Upper lobe of right lung (tissue), 1 donor: ENCODE measurements at regions not wholly inside any gene's neighbourhood (a gene's known extent, or its start where the extent isn't known, plus 50 kb on each side); places are given as distances from the start of the nearest gene placed in this dataset.

ENCODE experiments used
- ATAC-seq: fragments of 200-7000 bp; cut with Tn5 transposase; one replicate; pipeline ENCODE4 v1.9.1; 2020; ENCODE audit warnings: mild to moderate bottlenecking, moderate library complexity
- DNase-seq: peaks from one replicate; pipeline ENCODE4 v3.0.0-alpha.2; 2020
- H3K27ac ChIP-seq: fragments of 200-600 bp; one replicate; pipeline ENCODE4 v1.8.0; 2022
- H3K27me3 ChIP-seq: fragments of 200-600 bp; one replicate; pipeline ENCODE4 v1.8.0; 2022; ENCODE audit warnings: mild to moderate bottlenecking
- H3K36me3 ChIP-seq: fragments of 200-600 bp; one replicate; pipeline ENCODE4 v1.8.0; 2022
- H3K4me1 ChIP-seq: fragments of 200-600 bp; one replicate; pipeline ENCODE4 v1.8.0; 2022
- H3K4me3 ChIP-seq: fragments of 200-600 bp; one replicate; pipeline ENCODE4 v1.8.0; 2022; ENCODE audit warnings: mild to moderate bottlenecking
- H3K9me3 ChIP-seq: fragments of 200-600 bp; one replicate; pipeline ENCODE4 v1.8.0; 2022
- CTCF ChIP-seq: fragments of 200-600 bp; IDR thresholded peaks from one replicate; pipeline ENCODE4 v1.8.0; 2022; ENCODE audit warnings: antibody characterized with exemption
- intact Hi-C: fragments of 100-400 bp; cut with DNase I; formaldehyde crosslinking; loops from one replicate; pipeline ENCODE4 v1.11.0; 2022
- donor health status: DM: no; HTN: yes; CAD: no; lungs with severe emphysema.

GRCh38 chrX:39819921-39820849 is 277.6 kb downstream of the BCOR start:
- no peak for DNase-seq

GRCh38 chrX:39820938-39821708 is 276.6 kb downstream of the BCOR start:
- Histone ChIP-seq H3K36me3 (no peaks in the 10 kb centered on the region), H3K27ac (no peak overlapping the region), H3K4me1 (no peaks in the 10 kb centered on the region), H3K9me3 (no peaks in the 10 kb centered on the region), H3K4me3 (peak overlapping the region; percentile 42), H3K27me3 (no peaks in the 10 kb centered on the region)
- intact Hi-C loops: no loop called here
- peak; percentile 60 for ATAC-seq
- DNase-seq: no peak
- TF ChIP-seq CTCF: no peak

More at GRCh38 chrX:39819921-39820849, 277.6 kb downstream of the BCOR start:
- H3K4me3 ChIP-seq: no peak overlapping the region
- H3K27me3 ChIP-seq: no peaks in the 10 kb centered on the region
- TF ChIP-seq CTCF: no peak
- no peak overlapping the region for H3K27ac ChIP-seq
- intact Hi-C loops: no loop called here
- ATAC-seq: peak; percentile 22
- no peaks in the 10 kb centered on the region for H3K9me3 ChIP-seq
- no peaks in the 10 kb centered on the region for H3K4me1 ChIP-seq
- no peaks in the 10 kb centered on the region for H3K36me3 ChIP-seq

- ATAC-seq (no peak), DNase-seq (no peak)
- Histone ChIP-seq H3K4me1 (no peaks in the 10 kb centered on the region), H3K9me3 (no peaks in the 10 kb centered on the region), H3K27ac (no peak overlapping the region), H3K4me3 (peak overlapping the region; percentile 42), H3K27me3 (no peaks in the 10 kb centered on the region), H3K36me3 (no peaks in the 10 kb centered on the region)
- TF ChIP-seq CTCF: no peak
- intact Hi-C loops: no loop called here
These were observed 276.1 kb downstream of the BCOR start for GRCh38 chrX:39821709-39822095.

GRCh38 chrX:39822133-39822748 is 275.5 kb downstream of the BCOR start:
- TF ChIP-seq CTCF: no peak
- Histone ChIP-seq H3K36me3 (no peaks in the 10 kb centered on the region), H3K27me3 (no peaks in the 10 kb centered on the region), H3K9me3 (no peaks in the 10 kb centered on the region), H3K4me1 (no peaks in the 10 kb centered on the region), H3K4me3 (no peak overlapping the region), H3K27ac (no peak overlapping the region)
- DNase-seq: no peak
- intact Hi-C loops: no loop called here
- ATAC-seq: no peak

GRCh38 chrX:39823424-39823823 is 274.3 kb downstream of the BCOR start:
- Histone ChIP-seq H3K4me1 (no peaks in the 10 kb centered on the region), H3K27me3 (no peaks in the 10 kb centered on the region), H3K27ac (no peak overlapping the region), H3K9me3 (no peaks in the 10 kb centered on the region), H3K4me3 (no peak overlapping the region), H3K36me3 (no peaks in the 10 kb centered on the region)
- intact Hi-C loops: no loop called here
- DNase-seq (no peak), ATAC-seq (no peak)
- no peak for TF ChIP-seq CTCF
